RWPE1 (cell line): ENCODE measurements at regions not wholly inside any gene's neighbourhood (a gene's known extent, or its start where the extent isn't known, plus 50 kb on each side); places are given as distances from the start of the nearest gene placed in this dataset.

Source experiments
- CTCF ChIA-PET: fragments of 350-600 bp; sonication (Branson Sonifier 250); formaldehyde crosslinking; extraction: SDS; loops from one replicate; lab custom pipeline; 2021; lab: Yijun Ruan, JAX
- POLR2A ChIA-PET: fragments of 400-600 bp; formaldehyde crosslinking; extraction: SDS; loops from one replicate; lab custom pipeline; 2020; ENCODE audit warnings: antibody characterized with exemption; ENCODE audit not compliant: low non-redundant PET; lab: Yijun Ruan, JAX
- DNase-seq: peaks from one replicate; pipeline ENCODE4 v3.0.0; 2012; ENCODE audit warnings: low spot score
- H3K27ac ChIP-seq: fragments of 450-650 bp; 2 replicates; pipeline ENCODE4 v1.5.1; 2017
- TF ChIP-seq, protein P1 (sequence below): fragments of 450-650 bp; conservative IDR thresholded peaks from 2 replicates; pipeline ENCODE4 v1.5.1; 2017; ENCODE audit warnings: low read depth, mild to moderate bottlenecking

DNA sequence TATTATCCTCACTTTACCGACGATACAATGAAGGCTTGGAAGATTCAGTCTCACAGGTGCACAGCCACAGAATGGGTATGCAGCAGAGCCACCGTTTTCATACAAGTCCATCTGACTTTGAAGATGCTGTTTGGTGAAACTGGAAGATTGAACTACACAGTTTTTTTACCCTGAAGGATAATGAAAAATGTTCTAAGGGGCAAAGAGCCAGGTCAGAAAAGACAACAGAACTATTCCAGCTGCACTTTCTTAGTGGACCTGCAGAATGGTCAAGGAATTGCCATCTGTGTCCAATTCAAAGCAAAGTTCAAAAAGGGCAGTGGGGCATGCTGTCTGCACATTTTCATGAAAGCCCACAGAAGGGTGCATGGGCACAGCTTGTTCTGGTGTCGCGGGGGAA lies 127.6 kb upstream of the PDZRN3 start:
- H3K27ac ChIP-seq: no peak overlapping the region
- CTCF ChIA-PET: no interaction called here
- TF ChIP-seq, protein P1, sequence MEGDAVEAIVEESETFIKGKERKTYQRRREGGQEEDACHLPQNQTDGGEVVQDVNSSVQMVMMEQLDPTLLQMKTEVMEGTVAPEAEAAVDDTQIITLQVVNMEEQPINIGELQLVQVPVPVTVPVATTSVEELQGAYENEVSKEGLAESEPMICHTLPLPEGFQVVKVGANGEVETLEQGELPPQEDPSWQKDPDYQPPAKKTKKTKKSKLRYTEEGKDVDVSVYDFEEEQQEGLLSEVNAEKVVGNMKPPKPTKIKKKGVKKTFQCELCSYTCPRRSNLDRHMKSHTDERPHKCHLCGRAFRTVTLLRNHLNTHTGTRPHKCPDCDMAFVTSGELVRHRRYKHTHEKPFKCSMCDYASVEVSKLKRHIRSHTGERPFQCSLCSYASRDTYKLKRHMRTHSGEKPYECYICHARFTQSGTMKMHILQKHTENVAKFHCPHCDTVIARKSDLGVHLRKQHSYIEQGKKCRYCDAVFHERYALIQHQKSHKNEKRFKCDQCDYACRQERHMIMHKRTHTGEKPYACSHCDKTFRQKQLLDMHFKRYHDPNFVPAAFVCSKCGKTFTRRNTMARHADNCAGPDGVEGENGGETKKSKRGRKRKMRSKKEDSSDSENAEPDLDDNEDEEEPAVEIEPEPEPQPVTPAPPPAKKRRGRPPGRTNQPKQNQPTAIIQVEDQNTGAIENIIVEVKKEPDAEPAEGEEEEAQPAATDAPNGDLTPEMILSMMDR: no peak
- POLR2A ChIA-PET: no interaction called here
- no peak for DNase-seq

DNA sequence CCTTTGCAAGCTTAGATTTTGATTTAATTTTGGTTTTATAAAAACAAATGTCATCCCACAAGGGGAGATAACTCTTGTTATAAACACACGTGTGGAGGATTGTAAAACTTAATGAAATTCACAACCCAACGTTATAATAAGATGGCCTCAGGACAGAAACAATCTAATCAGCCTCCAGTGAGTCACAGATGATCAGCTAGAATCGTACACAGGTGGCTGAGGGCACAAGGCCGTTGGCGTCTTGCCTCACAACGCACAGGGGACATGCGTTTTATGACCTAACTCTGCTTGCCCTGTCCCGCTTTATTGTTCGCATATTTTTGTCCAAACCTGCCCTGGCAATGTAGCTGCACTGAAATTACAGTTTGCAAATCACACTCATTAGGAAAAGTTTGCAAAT lies 121.9 kb upstream of the PDZRN3 start:
- TF ChIP-seq, protein P1: no peak
- CTCF ChIA-PET: interaction anchor here (0.6 kb wide), 1 partner anchor 50 kb away, joined by 5 read pairs; no protein-coding TSS in a partner anchor
- H3K27ac ChIP-seq: peak overlapping the region; percentile 66
- POLR2A ChIA-PET: no interaction called here
- peak; percentile 11 for DNase-seq

DNA sequence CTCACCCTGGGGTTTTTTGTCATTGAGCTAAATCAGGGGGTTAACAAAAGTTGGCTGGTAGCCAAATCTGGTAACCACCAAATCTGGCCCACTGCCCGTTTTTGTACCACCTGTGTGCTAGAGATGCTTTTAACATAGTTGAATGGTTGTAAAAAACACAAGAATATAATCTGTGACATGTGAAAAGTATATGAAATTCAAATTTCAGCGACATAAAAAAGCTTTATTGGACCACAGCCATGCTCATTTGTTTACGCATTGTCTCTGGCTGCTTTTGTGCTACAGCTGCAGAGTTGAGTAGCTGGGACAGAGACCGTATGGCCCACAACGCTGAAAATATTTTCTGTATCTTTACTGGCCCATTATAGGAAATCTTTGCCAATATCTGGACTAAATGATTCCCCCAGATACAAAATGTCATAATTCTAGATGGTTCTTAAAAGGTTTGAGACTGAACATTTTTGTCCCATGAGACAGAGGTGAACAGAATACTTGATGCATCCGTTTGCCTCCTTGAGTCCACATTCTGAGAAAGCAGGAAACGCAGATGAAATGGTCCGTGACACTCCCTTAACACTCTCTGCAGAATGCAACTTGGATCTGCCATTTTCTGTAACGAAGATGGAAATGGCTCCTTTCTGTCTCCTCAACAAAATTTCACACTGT lies 120.9 kb upstream of the PDZRN3 start:
- no peak for DNase-seq
- CTCF ChIA-PET: interaction anchor here (0.6 kb wide), 1 partner anchor 132 kb away, joined by 3 read pairs; no protein-coding TSS in a partner anchor
- POLR2A ChIA-PET: no interaction called here
- H3K27ac ChIP-seq: peak overlapping the region; percentile 66
- TF ChIP-seq, protein P1: no peak

DNA sequence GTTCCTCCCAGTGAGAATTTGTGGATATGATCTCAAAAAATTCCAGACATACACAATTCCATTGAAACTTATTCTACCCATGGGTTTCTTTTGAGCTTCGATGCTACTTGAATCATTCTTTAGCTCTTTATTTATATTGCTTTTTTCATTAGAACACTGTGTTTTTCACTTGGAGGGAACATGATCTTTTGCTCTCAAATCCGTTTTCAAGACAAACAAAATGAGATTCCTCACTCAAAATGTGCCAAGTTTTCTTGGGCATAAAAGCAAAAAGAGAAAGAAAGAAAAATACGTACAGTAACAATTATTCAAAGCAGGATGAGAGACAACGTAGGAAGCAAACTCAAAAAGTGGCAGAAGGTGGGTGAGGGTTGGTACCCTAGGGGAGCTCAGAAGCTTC lies 118.8 kb upstream of the PDZRN3 start:
- TF ChIP-seq, protein P1: no peak
- H3K27ac ChIP-seq: no peak overlapping the region
- ChIA-PET POLR2A (no interaction called here), CTCF (no interaction called here)
- no peak for DNase-seq

DNA sequence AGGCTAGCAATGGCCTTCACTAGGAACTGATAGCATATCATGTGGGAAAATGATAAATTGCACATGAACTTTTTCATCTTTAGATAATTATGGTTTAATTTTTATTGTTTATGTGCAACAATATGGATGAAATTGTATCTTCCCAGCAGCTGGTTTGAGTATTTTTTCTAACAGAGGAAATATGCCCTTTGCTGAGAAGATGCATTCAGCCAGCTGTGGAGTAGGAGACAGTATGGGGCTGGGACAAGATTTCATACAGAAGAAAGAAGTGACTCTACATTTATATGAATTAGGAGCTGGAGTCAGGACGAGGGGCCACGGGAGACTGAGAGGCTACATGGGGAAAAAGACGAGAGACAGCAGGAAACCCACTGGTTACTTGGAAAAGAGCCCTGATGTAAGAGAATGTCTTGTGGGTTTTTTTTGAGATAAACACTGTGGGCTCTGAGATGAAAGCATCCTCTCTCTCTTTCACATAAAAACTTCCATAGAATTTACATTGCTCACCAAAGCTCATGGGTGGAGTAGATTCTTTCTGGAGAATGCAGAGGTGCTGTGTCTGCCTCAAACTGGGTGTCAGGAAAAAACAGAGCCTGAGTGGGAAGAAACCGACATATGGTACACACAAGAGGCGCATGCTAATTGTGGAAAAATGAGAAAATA lies 115.2 kb upstream of the PDZRN3 start:
- TF ChIP-seq, protein P1: no peak
- H3K27ac ChIP-seq: no peak overlapping the region
- ChIA-PET POLR2A (no interaction called here), CTCF (no interaction called here)
- DNase-seq: no peak

DNA sequence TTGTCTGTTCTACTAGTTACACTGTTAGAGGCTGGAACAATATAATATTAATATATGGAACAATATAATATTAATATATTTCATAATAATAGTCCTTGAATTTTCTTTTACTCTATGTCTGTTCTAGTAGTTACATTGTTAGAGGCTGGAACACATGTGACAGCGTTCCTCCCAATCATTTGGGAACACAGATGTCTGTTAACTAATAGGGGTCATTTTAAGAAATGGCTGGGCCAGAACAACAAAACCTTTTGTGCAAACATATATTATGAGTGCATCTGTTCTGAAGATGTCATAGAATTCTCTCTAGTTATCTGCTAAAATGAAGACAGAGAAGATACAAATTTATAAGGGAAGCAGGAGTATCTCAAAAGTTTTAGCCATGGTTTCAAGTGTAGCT lies 114.0 kb upstream of the PDZRN3 start:
- H3K27ac ChIP-seq: no peak overlapping the region
- TF ChIP-seq, protein P1: no peak
- no peak for DNase-seq
- ChIA-PET CTCF (interaction anchor here (0.6 kb wide), 1 partner anchor 1761 kb away, joined by 3 read pairs; no protein-coding TSS in a partner anchor), POLR2A (no interaction called here)
